HepG2 (cell line): ENCODE measurements at regions not wholly inside any gene's neighbourhood (a gene's known extent, or its start where the extent isn't known, plus 50 kb on each side); places are given as distances from the start of the nearest gene placed in this dataset.

Experiments used
- ATAC-seq: fragments of 200-7000 bp; cut with Tn5 transposase; 3 replicates; pipeline ENCODE4 v1.9.1; 2020; ENCODE audit warnings: mild to moderate bottlenecking, moderate library complexity
- BruUV-seq: library from RNA; stranded (reverse); fragments of 400-500 nt; replicated peaks from 2 replicates; lab custom pipeline; 2021; lab: Mats Ljungman, UMichigan
- CTCF ChIA-PET: fragments of 300-600 bp; formaldehyde crosslinking; extraction: SDS; loops from one replicate; lab custom pipeline; 2021; ENCODE audit warnings: low total read pairs, inconsistent platforms, low intra/inter-chr PET ratio; lab: Yijun Ruan, JAX
- POLR2A ChIA-PET: fragments of 350-600 bp; sonication (Branson Sonifier 250); formaldehyde crosslinking; loops from one replicate; lab custom pipeline; 2020; ENCODE audit warnings: antibody characterized with exemption, inconsistent platforms; lab: Yijun Ruan, JAX
- DNase-seq: peaks from one replicate; pipeline ENCODE4 v3.0.0-alpha.2; 2015; ENCODE audit warnings: low spot score
- FAIRE-seq: peaks from 3 replicates; lab custom pipeline; 2011; peaks lifted over from hg19 to GRCh38; lab: Jason Lieb, UNC
- H2AFZ ChIP-seq: one replicate; pipeline ENCODE4 v1.6.1; 2011; ENCODE audit warnings: low read length, inconsistent platforms
- H3K27ac ChIP-seq: fragments of 300-600 bp; 3 replicates; pipeline ENCODE4 v1.8.0; 2011; ENCODE audit warnings: mixed run types, mild to moderate bottlenecking, mixed read lengths, low read length, inconsistent platforms; ENCODE audit not compliant: insufficient read depth; ENCODE audit errors: extremely low read length
- H3K27me3 ChIP-seq, 2 experiments: fragments of 200-600 bp in 1 of 2; 2 replicates in 1 of 2; 3 replicates in 1 of 2; pipeline versions ENCODE4 v1.6.0 to v1.8.0; 2011; ENCODE audit warnings: low read length in 2 of 2, mild to moderate bottlenecking in 2 of 2, moderate library complexity in 2 of 2, inconsistent platforms in 1 of 2; ENCODE audit not compliant: insufficient read depth in 2 of 2, control insufficient read depth in 1 of 2
- H3K36me3 ChIP-seq, 2 experiments: fragments of 200-600 bp in 1 of 2; replicated peaks in 1 of 2; 2 replicates in 1 of 2; 3 replicates in 1 of 2; pipeline versions ENCODE4 v1.5.1 to v1.8.0; 2011; ENCODE audit warnings: low read length in 2 of 2, inconsistent platforms in 1 of 2; ENCODE audit not compliant: insufficient read depth in 2 of 2, control insufficient read depth in 1 of 2
- H3K4me1 ChIP-seq: 2 replicates; pipeline ENCODE4 v1.5.1; 2012; ENCODE audit warnings: low read length, inconsistent platforms; ENCODE audit not compliant: insufficient read depth
- H3K4me2 ChIP-seq: 2 replicates; pipeline ENCODE4 v1.6.0; 2011; ENCODE audit warnings: low read depth, low read length, inconsistent platforms
- H3K4me3 ChIP-seq, 3 experiments: fragments of 200-600 bp in 1 of 3; sonication (generic), shearing (Covaris generic) in 1 of 3; replicated peaks in 1 of 3; 2 replicates each; pipeline ENCODE4 v1.5.1; 2011 to 2016; ENCODE audit warnings: low read length in 3 of 3, inconsistent platforms in 2 of 3, low read depth in 2 of 3, mild to moderate bottlenecking in 2 of 3, control low read depth in 1 of 3, mixed read lengths in 1 of 3; ENCODE audit not compliant: insufficient read depth in 1 of 3
- H3K79me2 ChIP-seq: one replicate; pipeline ENCODE4 v1.6.1; 2011; ENCODE audit warnings: low read length, inconsistent platforms; ENCODE audit not compliant: insufficient read depth
- H3K9ac ChIP-seq: 2 replicates; pipeline ENCODE4 v1.6.0; 2011; ENCODE audit warnings: mild to moderate bottlenecking, low read depth, low read length, inconsistent platforms; ENCODE audit not compliant: insufficient read depth
- H3K9me3 ChIP-seq: 2 replicates; pipeline ENCODE4 v1.5.1; 2012; ENCODE audit warnings: mild to moderate bottlenecking, low read length
- H4K20me1 ChIP-seq: 2 replicates; pipeline ENCODE4 v1.6.0; 2011; ENCODE audit warnings: inconsistent platforms, mild to moderate bottlenecking, low read length, moderate library complexity; ENCODE audit not compliant: insufficient read depth
- CREB1 ChIP-seq, 2 experiments: fragments of 450-650 bp in 1 of 2; IDR thresholded peaks; 2 replicates each; pipeline ENCODE4 v1.6.1; 2016 to 2017; ENCODE audit warnings: control low read depth in 1 of 2, mild to moderate bottlenecking in 1 of 2, missing compliant biosample characterization in 1 of 2, missing genetic modification characterization in 1 of 2
- NR1H2 ChIP-seq: sonication (generic); formaldehyde crosslinking; IDR thresholded peaks from 2 replicates; pipeline ENCODE4 v1.8.1; 2022; ENCODE audit warnings: low read depth, missing genetic modification reagents, borderline replicate concordance
- RERE ChIP-seq: IDR thresholded peaks from 2 replicates; pipeline ENCODE4 v1.6.1; 2016; ENCODE audit warnings: low read depth, missing genetic modification reagents, missing compliant biosample characterization
- SPEN ChIP-seq: sonication (generic); formaldehyde crosslinking; IDR thresholded peaks from 2 replicates; pipeline ENCODE4 v1.5.1; 2020; ENCODE audit warnings: low read depth, mild to moderate bottlenecking, missing genetic modification reagents
- SRSF9 ChIP-seq: fragments of 200-400 bp; formaldehyde crosslinking; IDR thresholded peaks from 2 replicates; pipeline ENCODE4 v1.6.1; 2018; ENCODE audit warnings: borderline replicate concordance, mild to moderate bottlenecking, low read depth, low read length; ENCODE audit not compliant: insufficient read depth, poor library complexity, severe bottlenecking
- ZFY ChIP-seq: sonication (generic); formaldehyde crosslinking; IDR thresholded peaks from 2 replicates; pipeline ENCODE4 v1.4.0; 2020; ENCODE audit warnings: missing genetic modification reagents
- ZNF383 ChIP-seq: sonication (generic); formaldehyde crosslinking; IDR thresholded peaks from 2 replicates; pipeline ENCODE4 v1.4.0; 2020; ENCODE audit warnings: missing genetic modification reagents, mild to moderate bottlenecking, borderline replicate concordance
- ZSCAN12 ChIP-seq: sonication (generic); formaldehyde crosslinking; IDR thresholded peaks from 2 replicates; pipeline ENCODE4 v1.9.0; 2021; ENCODE audit warnings: mild to moderate bottlenecking, missing genetic modification reagents
- WGBS: methylation state at CpG from one replicate; pipeline ENCODE4 v1.1.6; 2017; ENCODE audit warnings: low lambda C conversion rate; 5-methylcytosine and 5-hydroxymethylcytosine counted together
- in situ Hi-C: cut with HindIII; loops from 2 replicates; pipeline ENCODE4 v1.10.0; 2017; ENCODE audit warnings: low pct_unique_long_range_greater_than_20kb; ENCODE audit not compliant: extremely low pct_ligation_motif_present
- intact Hi-C: fragments of 100-400 bp; cut with micrococcal nuclease; formaldehyde crosslinking; loops from one replicate; pipeline ENCODE4 v1.10.0; 2022; ENCODE audit not compliant: unreplicated experiment

GRCh38 chr10:3233486-3233990, 61.0 kb upstream of the PITRM1 start:
- intact Hi-C loops = loop anchor here (10.0 kb wide), 1 partner anchor 541 kb away; no protein-coding TSS in a partner anchor
- Histone ChIP-seq H3K79me2 (no peaks in the 10 kb centered on the region), H2AFZ (no peak overlapping the region), H3K9ac (no peak overlapping the region), H3K4me2 (no peak overlapping the region), H3K27me3 (peaks cover 2 to 46% of the 10 kb centered on the region in 2 experiments), H3K4me1 (no peaks in the 10 kb centered on the region), H3K4me3 (no peak overlapping the region), H3K9me3 (no peaks in the 10 kb centered on the region), H3K27ac (no peak overlapping the region), H3K36me3 (no peaks in the 10 kb centered on the region), H4K20me1 (no peaks in the 10 kb centered on the region)
- no peak for DNase-seq
- in situ Hi-C loops = loop anchor here (25.0 kb wide), 1 partner anchor 529 kb away; no protein-coding TSS in a partner anchor
- ATAC-seq = no peak
- no peak for FAIRE-seq
- BruUV-seq = no TSS peak
- POLR2A ChIA-PET = no interaction called here
- WGBS = 32% methylated on average over 5 of the region's 5 CpGs
- CTCF ChIA-PET = no interaction called here
- TF ChIP-seq ZSCAN12 = no peak
- TF ChIP-seq SRSF9 = no peak
- no peak for TF ChIP-seq ZFY (CRISPR knock-in tag)
- TF ChIP-seq CREB1 (IDR thresholded peaks at IDR 0.05) = no peak
- TF ChIP-seq CREB1 (CRISPR knock-in tag; IDR thresholded peaks at IDR 0.05) = no peak
- TF ChIP-seq SPEN (CRISPR knock-in tag) = no peak
- TF ChIP-seq ZNF383 (CRISPR knock-in tag) = no peak
- TF ChIP-seq NR1H2 (CRISPR knock-in tag) = no peak
- TF ChIP-seq RERE (CRISPR knock-in tag) = no peak
